ENCODE measurements at regions not wholly inside any gene's neighbourhood (a gene's known extent, or its start where the extent isn't known, plus 50 kb on each side); places are given as distances from the start of the nearest gene placed in this dataset.

DNA sequence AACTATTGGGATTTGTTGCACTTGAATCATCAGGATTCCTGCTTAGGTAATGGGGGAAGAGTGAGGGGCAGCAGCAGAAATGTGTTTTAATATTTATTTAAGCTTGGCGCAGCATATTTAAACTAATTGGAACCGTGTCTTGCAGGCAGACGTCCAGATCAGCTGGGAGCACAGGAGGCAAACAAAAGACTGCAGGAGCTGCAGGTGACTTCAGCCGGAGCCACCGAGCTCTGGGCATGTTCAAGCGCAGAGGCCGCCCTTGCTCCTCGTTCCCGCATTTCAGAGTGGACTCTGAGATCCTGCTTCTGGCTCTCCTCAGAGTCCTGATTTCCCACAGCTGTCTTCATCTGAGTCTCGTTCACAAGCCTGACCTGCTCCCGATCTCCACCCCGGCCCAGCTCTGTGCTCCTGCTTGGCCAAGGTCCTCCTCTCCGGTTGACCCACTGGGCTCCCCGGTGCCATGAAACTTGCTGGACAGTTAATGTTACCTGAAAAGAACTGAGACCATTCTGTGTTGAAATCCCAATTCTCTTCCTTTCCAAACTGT lies 475.5 kb downstream of the SOX11 start:
- ATAC-seq (no peak), DNase-seq (no peak)
- no peaks in the 10 kb centered on the region for H3K27me3 ChIP-seq
- no peaks in the 10 kb centered on the region for H3K9me3 ChIP-seq
- no peak overlapping the region for H3K4me3 ChIP-seq
- TF ChIP-seq, protein P1, sequence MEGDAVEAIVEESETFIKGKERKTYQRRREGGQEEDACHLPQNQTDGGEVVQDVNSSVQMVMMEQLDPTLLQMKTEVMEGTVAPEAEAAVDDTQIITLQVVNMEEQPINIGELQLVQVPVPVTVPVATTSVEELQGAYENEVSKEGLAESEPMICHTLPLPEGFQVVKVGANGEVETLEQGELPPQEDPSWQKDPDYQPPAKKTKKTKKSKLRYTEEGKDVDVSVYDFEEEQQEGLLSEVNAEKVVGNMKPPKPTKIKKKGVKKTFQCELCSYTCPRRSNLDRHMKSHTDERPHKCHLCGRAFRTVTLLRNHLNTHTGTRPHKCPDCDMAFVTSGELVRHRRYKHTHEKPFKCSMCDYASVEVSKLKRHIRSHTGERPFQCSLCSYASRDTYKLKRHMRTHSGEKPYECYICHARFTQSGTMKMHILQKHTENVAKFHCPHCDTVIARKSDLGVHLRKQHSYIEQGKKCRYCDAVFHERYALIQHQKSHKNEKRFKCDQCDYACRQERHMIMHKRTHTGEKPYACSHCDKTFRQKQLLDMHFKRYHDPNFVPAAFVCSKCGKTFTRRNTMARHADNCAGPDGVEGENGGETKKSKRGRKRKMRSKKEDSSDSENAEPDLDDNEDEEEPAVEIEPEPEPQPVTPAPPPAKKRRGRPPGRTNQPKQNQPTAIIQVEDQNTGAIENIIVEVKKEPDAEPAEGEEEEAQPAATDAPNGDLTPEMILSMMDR (IDR thresholded peaks at IDR 0.05) = no peak
- TF ChIP-seq POLR2A (IDR thresholded peaks at IDR 0.05) = no peak
- intact Hi-C loops (cut with DNase I) = no loop called here
- no peaks in the 10 kb centered on the region for H3K36me3 ChIP-seq
- no peaks in the 10 kb centered on the region for H3K4me1 ChIP-seq
- 48% methylated on average over 4 of the region's 14 CpGs for WGBS (ENCODE audit: insufficient coverage, low coverage, low lambda C conversion rate, missing lambda C conversion rate)
- no peak overlapping the region for H3K27ac ChIP-seq

DNA sequence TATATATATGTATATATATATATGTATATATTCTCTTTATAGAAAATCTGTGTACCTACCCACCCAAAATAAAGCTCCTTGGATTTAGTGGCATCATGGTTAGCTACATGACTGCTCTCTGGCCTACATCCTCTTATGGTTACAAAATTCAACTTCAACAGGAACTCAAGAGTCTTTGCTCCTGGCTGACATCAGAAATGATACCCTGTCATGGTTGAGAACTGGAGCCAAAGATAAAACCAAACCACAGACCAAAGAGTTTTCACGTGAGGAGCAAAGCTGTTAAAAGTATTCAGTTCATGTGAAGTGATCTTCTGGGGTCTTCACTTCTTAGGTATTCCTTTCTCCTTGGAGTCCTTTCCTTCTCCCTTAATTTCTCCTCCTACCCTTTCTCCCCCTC lies 476.3 kb downstream of the SOX11 start:
- TF ChIP-seq POLR2A (IDR thresholded peaks at IDR 0.05) = no peak
- 21% methylated on average over 1 of the region's 1 CpG for WGBS (ENCODE audit: insufficient coverage, low coverage, low lambda C conversion rate, missing lambda C conversion rate)
- intact Hi-C loops (cut with DNase I) = no loop called here
- H3K27ac ChIP-seq = no peak overlapping the region
- no peaks in the 10 kb centered on the region for H3K4me1 ChIP-seq
- H3K4me3 ChIP-seq = no peak overlapping the region
- no peaks in the 10 kb centered on the region for H3K27me3 ChIP-seq
- no peak for ATAC-seq
- H3K9me3 ChIP-seq = no peaks in the 10 kb centered on the region
- no peak for DNase-seq
- no peaks in the 10 kb centered on the region for H3K36me3 ChIP-seq

DNA sequence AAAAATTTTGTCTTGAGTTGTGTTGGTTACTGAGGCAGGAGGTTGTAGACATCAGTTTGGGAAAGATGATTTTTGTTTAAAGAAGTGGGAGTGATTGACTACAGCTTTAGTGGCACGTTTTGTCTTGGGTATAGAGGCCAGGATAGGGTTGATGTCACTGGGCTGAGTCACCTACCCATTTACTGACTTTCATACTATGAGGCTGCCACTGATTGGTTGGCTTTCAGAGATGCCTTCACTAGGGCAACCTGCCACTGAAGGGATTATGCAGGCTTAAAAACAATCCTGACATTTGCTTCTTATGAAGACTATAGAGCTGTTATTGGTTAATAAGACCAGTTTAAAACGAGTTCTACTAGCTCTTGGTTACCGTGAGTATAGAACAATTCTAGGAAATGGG lies 479.1 kb downstream of the SOX11 start:
- Histone ChIP-seq H3K36me3 (no peaks in the 10 kb centered on the region), H3K9me3 (no peaks in the 10 kb centered on the region), H3K4me1 (no peaks in the 10 kb centered on the region), H3K27me3 (no peaks in the 10 kb centered on the region), H3K4me3 (no peak overlapping the region), H3K27ac (no peak overlapping the region)
- intact Hi-C loops (cut with DNase I) = no loop called here
- TF ChIP-seq, protein P1 (IDR thresholded peaks at IDR 0.05) = no peak
- no peak for TF ChIP-seq POLR2A (IDR thresholded peaks at IDR 0.05)
- DNase-seq (no peak), ATAC-seq (no peak)
- 21% methylated on average over 3 of the region's 3 CpGs for WGBS (ENCODE audit: insufficient coverage, low coverage, low lambda C conversion rate, missing lambda C conversion rate)

DNA sequence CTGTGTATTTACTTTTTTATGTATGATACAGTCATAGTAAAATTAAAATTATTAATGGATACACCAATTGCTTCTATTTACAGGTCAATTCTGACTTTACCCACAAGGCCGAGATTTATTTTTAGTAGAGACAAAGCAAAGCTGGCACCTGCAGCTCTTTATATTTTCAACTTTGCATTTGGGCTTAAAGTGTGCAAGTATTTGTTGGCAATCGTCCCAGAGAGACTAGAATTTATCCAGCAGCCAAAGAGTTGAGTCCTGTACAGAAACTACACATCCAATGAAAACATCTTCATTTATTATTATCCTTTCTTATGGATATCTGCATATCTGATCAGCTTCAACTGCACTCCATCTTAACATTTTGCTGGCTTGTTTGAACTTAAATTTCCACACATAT lies 485.6 kb downstream of the SOX11 start:
- H3K9me3 ChIP-seq = no peaks in the 10 kb centered on the region
- intact Hi-C loops (cut with DNase I) = no loop called here
- H3K4me1 ChIP-seq = no peaks in the 10 kb centered on the region
- DNase-seq (no peak), ATAC-seq (no peak)
- no peak overlapping the region for H3K4me3 ChIP-seq
- no peaks in the 10 kb centered on the region for H3K27me3 ChIP-seq
- 37% methylated on average over 2 of the region's 2 CpGs for WGBS (ENCODE audit: insufficient coverage, low coverage, low lambda C conversion rate, missing lambda C conversion rate)
- TF ChIP-seq POLR2A (IDR thresholded peaks at IDR 0.05) = no peak
- TF ChIP-seq, protein P1 (IDR thresholded peaks at IDR 0.05) = no peak
- H3K27ac ChIP-seq = no peak overlapping the region
- H3K36me3 ChIP-seq = no peaks in the 10 kb centered on the region

DNA sequence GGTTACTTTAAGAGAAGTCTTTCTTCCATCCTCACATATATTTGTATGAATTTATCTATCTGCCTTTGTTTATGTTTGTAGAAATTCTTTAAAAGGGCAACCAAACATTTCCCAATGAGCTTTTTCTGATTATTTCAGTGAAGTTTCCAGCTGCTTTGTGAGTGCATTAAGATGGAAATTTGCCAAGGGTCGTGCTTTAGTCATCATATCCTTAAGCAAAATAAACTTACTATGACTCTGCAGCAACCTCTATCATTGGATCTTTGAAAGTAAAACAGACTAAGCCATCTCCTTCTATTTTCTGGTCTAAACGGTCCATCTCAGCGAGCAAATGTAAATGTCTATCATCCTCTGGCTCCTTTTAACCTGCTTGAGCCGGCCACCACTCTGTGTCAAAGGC lies 489.3 kb downstream of the SOX11 start:
- H3K27ac ChIP-seq = no peak overlapping the region
- no peaks in the 10 kb centered on the region for H3K36me3 ChIP-seq
- 38% methylated on average over 4 of the region's 4 CpGs for WGBS (ENCODE audit: insufficient coverage, low coverage, low lambda C conversion rate, missing lambda C conversion rate)
- H3K4me1 ChIP-seq = no peaks in the 10 kb centered on the region
- TF ChIP-seq, protein P1 (IDR thresholded peaks at IDR 0.05) = no peak
- no peak for TF ChIP-seq POLR2A (IDR thresholded peaks at IDR 0.05)
- intact Hi-C loops (cut with DNase I) = no loop called here
- no peak for DNase-seq
- H3K27me3 ChIP-seq = no peaks in the 10 kb centered on the region
- no peaks in the 10 kb centered on the region for H3K9me3 ChIP-seq
- no peak for ATAC-seq
- H3K4me3 ChIP-seq = no peak overlapping the region

Measured in right lobe of liver (tissue), 6 donors.